Activated CD8-positive, alpha-beta memory T cell treated with anti-CD3 and anti-CD28 coated beads for 36 hours (primary cell): ENCODE measurements at regions not wholly inside any gene's neighbourhood (a gene's known extent, or its start where the extent isn't known, plus 50 kb on each side); places are given as distances from the start of the nearest gene placed in this dataset.

Experiments used
- CTCF ChIA-PET: fragments of 350-600 bp; sonication (Branson Sonifier 250); formaldehyde crosslinking; loops from one replicate; lab custom pipeline; 2021; ENCODE audit warnings: antibody characterized with exemption; lab: Charles Lee
- POLR2A ChIA-PET: fragments of 350-600 bp; sonication (Branson Sonifier 250); formaldehyde crosslinking; loops from one replicate; lab custom pipeline; 2021; ENCODE audit warnings: antibody characterized with exemption; lab: Charles Lee

DNA sequence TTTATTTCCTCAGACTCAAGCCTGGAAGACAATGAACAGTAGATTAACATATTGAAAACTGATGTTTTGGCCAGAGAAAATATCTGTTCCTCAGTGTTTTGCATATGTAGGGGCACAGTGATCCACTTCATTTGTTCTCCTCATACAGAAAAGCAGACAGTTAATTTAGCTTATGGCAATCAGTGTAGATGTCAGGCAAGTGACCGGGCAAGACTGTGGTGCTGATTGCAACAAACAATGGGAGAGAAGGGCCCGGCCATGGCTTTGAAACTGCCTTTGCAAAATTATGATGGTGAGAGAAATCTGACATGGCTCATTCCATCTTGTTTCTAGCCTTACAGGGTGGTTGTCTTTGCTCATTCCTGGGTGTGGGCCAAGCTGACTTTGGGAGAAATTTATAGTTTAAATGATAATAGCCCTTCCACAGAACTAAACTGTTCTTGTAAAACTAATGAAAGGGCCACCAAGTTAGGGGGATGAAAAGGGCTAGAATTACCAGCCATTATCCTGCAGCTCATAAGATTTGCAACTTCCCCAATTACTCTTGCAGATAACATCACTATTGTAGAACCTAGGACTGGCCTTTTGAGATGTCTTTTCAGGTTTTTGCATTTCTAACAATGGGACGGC, 220.3 kb downstream of the KTN1 start:
- CTCF ChIA-PET = no interaction called here
- POLR2A ChIA-PET = no interaction called here

DNA sequence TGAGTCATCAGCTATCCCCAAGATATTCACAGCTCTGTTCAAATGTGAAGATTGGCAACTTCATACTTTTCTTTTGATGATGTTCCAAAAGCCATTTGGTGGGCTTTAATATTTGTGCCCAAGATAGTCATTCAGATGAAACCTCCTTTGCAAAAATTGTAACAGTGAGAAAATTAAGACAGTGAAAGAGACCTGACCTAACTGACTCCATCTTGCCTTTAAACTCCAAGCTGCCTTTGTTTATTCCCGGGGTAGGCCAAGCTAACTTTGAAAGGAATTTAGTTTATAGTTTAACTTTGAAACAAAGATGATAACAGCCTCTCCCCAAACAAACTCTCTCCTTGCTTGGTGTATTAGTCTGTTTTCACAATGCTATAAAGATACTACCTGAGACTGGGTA, 221.1 kb downstream of the KTN1 start:
- ChIA-PET POLR2A (no interaction called here), CTCF (no interaction called here)

DNA sequence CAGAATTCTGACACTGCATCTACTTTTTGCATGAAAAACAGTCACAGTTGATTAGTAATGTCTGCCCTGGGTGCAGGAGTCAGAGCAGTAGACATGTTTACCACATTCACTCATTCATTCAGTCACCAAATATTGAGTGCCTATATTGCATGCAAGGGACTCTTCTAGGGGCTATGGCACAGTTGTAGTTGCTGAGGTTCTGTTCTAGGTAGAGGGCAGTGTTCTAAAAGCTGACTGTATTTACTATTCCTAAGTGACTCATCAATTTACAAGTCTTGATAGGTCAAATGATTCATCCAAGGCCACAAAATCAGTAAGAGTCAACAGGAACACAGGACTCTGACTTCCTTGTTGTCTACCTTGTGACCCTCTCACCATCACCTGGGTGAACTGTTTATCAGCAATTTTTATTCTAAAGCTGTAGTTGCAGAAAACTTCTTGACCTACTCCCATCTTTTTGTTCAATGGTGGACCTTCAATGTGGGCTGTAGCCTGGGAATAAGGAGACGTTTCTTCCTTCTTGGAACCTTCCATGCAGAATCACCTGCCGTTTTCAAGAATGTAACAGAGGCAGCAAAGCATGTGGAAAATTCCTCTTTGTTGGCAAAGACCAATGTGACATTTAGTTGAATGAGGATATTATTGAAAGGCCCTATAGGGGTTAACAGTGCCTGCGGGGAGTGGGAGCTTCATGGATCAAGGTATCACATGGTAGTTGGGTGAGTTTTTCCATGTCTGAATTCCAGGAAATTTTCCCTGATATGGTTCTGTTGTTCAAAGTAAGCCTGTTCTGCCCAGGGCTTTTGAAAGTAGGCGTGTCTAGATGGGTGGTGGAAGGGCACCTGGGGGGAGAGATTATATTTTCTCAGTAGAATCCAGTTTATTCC, 223.2 kb downstream of the KTN1 start:
- CTCF ChIA-PET = no interaction called here
- POLR2A ChIA-PET = no interaction called here

DNA sequence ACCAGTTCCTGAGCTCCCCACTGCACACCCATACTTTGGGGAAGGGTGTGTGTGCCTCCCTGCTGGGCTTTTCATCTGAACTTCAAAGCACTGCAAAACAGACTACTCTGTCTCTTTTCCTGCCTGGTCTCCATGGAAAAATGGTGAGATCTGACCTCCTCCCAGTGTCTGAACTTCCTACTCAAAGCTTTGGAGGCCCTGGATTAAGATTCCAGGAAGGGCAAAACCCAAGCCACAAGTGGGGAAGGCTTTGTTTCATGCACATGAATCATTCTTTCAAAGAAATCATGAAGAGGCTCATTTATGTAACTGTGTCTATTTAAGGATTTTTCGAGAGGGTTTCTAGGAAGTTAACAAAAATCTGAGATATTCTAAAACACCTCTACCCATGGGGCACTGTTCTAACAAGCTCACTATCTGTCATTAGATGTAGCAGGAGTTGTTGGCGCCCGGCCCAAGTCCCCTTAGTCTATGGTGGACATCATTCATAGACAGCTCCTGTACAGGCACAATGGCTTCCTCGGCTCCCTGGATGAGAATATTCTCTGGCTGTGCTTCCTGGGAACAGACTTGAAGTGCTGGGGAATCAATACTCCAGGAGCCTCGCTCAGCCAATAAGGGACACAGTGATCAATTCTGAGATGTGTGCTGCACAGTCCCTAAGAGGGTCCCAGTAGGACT, 224.0 kb downstream of the KTN1 start:
- CTCF ChIA-PET = no interaction called here
- POLR2A ChIA-PET = no interaction called here

DNA sequence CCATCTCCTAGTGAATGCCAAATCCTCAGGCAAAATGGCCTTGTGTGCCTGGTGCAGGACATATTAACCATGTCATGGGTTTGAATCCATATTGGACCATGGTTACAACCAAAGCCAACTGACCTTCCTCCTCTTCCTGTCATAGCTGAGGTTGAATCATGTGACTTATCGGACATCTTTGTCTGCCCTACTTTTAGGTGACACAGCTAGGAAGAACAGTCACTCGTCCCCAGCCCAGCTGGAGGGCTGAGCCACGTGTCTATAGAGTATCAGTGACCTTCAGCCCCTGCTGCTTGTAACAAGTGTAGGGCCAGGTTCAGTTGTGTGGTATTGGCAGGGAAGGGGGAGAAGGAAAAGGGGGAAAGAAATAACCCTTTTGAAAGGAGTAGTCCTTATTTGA, 225.2 kb downstream of the KTN1 start:
- CTCF ChIA-PET = no interaction called here
- POLR2A ChIA-PET = interaction anchor here (0.6 kb wide), 1 partner anchor 417 kb away, joined by 4 read pairs; no protein-coding TSS in a partner anchor

DNA sequence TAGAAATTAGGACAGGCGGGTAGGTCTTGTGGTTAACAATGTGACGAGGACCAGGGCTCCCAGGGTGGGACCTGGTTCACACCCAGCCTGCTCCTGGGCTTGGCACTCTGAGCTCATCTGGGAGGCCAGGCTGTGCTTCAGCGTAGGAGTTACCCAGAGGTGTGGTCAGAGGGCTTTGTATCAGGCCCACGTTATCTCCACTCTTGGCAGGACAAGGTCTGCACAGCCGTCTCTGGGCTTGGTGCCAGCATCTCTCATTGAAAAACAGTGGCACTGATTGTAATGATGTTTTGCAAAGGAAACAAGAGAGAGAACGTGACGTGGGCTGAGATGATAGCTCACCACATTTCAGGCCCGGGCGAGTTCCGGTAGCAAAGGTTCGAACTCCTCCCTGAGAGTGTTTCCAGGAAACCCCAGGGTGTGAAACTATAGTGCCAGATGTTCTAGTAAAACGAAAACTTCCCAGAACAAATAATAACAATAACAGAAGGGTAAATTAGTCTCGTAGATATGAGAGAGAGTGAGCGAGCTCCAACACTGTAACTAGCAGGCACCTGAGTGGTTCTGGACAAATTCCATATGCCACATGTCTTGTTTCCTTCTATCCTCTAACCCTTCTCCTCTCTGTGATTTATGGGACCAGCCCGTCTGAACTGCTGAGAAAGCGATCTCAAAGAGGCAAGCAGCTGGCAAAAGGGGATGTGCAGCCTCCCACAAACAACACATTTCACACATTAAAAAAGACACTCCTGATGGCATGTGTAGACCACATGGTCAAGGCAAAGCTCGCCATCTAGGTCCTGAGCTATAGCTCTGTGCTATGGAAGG, 227.3 kb downstream of the KTN1 start:
- CTCF ChIA-PET = no interaction called here
- POLR2A ChIA-PET = interaction anchor here (0.6 kb wide), 1 partner anchor 228 kb away, joined by 7 read pairs; no protein-coding TSS in a partner anchor

DNA sequence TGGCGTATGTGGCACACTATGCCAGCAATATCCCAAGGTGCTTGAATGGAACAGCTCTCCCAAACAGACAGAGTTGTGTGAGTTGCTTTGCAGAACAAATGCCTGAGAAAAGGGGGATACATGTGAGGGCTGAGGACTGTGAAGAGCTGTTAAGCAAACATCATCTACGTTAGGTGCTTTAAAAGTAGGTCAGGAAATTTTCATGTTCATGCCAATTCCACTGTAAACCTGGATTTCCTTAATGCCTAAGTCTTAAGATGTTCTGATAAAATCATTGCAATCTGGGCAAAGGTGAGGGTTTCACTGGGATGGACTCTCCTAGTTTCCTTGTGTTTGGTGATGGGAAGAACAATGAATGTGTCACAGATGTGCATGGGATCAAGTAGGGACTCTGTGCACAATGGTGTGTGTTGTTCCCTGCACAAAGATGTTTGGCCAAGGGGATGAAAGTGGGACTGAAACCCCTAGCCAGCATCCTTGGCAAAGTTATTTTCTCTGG, 227.9 kb downstream of the KTN1 start:
- ChIA-PET POLR2A (interaction anchor here (0.6 kb wide), 1 partner anchor 229 kb away, joined by 7 read pairs; no protein-coding TSS in a partner anchor), CTCF (no interaction called here)

DNA sequence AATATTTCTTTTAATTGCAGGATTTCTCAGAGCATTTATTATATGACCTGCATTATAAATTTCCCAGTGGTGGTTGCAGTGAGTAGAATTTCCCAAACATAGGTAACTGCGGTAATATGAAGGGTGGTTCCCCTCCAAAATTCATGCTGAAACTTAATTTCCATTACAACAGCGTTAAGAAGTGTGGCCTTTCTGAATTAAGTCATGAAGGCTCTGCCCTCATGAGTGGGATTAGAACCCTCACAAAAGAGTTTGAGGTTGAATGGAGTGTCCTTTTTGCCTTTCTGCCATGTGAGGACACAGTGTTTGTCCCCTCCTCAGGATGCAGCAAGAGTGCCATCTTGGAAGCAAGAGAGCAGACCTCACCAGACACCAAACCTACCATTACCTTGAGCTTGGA, 233.6 kb downstream of the KTN1 start:
- ChIA-PET CTCF (no interaction called here), POLR2A (interaction anchor here (0.5 kb wide), 1 partner anchor 1113 kb away, joined by 13 read pairs; no protein-coding TSS in a partner anchor)

DNA sequence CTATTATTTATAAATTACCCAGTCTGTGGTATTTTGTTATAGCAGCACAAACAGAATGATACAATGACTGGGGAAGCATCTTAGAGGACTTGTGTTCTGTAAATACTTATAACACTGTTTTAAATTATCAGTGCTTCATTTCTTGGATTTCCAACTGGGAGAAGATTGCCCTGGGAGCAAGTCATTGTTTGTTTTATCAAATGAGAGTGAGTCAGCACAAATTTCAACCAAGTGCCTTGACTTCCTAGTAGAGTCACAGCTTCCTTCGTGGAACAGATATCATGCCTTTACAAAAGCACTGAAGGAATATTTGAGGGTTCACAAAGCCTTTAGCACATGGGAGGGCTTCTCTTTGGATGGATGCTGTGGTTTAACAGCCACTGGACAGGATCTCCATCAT, 234.1 kb downstream of the KTN1 start:
- ChIA-PET CTCF (no interaction called here), POLR2A (interaction anchor here (0.5 kb wide), 1 partner anchor 1114 kb away, joined by 13 read pairs; no protein-coding TSS in a partner anchor)

DNA sequence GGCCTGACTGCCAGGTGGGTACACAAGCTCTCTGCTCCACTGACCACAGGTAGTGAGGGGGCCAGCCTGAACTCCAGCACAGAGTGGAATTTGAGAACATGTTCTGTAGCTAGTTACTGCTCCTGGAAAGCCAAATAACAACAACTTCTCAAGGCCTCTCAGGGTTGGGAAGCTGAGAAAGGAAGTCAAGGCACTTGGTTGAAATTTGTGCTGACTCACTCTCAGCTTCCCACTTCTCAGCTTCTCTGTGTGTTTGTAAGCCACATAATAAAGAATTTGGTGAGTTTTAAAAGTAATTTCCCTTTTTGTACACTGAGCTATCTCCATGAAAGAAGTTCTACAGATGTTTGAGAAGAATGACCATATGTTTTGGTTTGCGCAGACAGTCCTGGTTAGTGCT, 234.9 kb downstream of the KTN1 start:
- POLR2A ChIA-PET = no interaction called here
- CTCF ChIA-PET = no interaction called here

DNA sequence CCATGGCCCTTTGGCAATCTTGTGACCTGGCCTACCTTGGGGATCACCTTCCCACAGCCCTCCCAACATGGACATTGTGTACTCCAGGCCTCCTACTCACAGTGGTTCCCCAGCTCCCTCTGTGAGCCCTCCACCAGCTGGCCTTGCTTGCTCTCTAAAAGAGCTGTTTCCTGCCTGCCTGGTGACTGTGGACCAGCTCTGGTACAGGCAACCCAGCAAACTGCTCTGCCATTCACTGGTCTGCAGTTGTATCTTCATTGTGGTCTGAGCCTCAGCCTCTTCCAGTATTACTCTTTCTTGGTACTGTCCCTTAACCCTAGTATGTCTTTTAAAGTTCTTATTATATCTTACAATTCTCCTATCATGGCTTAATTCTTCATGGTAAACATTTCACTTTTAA, 236.2 kb downstream of the KTN1 start:
- ChIA-PET CTCF (no interaction called here), POLR2A (no interaction called here)

DNA sequence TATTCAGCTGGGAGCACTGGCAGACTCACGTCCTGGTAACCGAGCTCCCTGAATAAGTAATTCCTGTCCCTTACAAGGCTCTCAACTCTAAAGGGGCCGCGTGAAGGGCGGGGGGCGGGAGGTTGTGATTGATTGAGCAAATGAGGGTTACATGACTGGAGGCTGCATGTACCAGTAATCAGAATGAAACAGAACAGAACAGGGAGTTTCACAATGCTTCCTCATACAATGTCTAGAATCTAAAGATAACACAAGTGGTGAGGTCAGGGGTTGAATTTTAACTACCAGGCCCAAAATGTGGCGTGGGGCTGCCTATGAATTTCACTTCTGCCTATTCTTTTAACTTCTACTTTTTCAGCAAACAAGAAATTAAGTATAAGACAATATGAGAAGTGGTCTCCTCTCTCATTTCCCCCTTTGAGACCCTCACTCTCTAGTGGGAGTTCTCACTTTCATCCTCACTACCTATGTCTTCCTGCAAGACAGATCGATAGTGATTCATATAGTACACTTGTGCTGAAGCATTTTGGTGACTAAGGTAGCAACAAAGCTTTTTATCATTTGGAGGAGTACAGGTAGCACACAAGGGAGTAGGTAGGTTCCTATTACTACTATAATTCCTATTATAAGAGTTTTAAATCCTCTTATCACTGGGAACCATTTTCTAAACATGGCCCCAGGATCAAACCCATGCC, 239.8 kb downstream of the KTN1 start:
- ChIA-PET POLR2A (no interaction called here), CTCF (no interaction called here)

DNA sequence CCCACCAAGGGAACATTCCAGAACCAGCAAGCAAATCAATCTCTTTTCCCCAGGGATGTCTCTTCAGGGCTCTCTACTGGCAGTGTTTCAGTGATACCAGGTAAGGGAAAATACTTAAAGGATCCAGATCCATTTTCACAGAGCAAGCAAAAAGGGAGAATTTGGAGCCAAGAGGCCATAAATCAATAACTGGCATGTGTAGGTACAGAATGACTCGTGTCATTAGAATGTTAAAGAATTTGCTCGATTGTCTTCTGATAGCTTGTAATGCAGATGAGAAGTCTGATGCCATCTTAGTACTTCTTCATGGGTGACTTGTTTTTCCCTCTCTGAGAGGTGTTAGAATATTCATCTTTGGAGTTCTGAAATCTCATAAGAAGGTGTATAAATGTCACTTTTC, 242.9 kb downstream of the KTN1 start:
- ChIA-PET POLR2A (no interaction called here), CTCF (interaction anchor here (0.6 kb wide), 1 partner anchor 533 kb away, joined by 3 read pairs; no protein-coding TSS in a partner anchor)

DNA sequence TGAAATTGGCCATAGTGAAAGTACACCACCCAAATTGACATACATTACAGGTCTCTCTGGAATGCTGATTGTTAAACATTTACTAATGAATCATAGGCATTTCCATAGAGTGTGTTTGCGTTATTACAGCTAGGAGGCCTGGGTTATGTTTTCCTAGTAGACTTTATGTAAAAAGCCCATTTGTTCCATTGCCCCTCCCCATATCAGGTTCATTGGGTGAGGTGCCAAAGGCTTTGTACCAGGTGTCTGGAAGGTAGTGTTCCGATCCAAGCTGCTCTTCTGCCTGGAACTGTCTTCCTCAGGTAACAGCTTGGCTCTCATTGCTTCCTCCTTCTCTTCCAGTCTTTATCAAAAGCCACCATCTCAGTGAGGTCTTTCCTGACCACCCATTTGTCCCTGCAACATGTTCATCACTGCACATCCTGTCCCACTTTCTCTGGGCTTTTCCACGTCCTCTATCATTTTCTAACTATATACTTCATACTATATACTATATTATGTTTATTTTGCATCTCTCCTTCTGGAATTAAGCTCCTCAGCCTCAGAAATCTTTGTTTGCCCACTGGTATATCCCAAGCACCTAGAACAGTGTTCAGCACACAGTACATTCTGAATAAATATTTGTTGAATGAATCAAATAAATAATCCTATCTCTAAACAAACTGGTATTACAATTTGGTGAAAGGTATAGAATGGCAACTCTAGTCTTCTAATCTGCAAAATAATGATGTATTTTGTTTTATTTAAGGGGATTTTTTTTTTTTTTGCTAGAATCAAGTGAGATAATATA, 252.3 kb downstream of the KTN1 start:
- ChIA-PET POLR2A (no interaction called here), CTCF (interaction anchor here (1.2 kb wide), 1 partner anchor 10 kb away, joined by 3 read pairs; no protein-coding TSS in a partner anchor)

DNA sequence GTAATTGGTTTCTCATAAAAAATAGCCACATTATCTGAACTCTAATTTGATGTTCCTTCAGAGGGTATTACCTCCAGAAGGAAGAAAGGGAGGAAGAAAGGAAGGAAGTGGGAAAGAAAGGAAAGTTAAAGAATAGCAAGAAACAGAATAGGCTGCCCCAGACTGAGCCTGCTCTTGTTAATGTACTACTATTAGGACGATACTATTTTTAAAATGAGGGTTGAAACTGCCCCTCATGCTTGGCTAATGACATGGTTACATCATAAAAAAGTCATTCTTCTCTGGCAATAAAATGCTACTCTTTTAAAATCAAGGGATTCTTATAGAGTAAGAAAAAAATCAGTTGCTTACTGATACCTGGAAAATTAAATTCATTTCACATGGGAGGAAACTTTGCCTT, 253.0 kb downstream of the KTN1 start:
- ChIA-PET CTCF (interaction anchor here (0.6 to 1.2 kb wide), 2 partner anchors 10 to 742 kb away, joined by 3 read pairs; no protein-coding TSS in a partner anchor), POLR2A (no interaction called here)

DNA sequence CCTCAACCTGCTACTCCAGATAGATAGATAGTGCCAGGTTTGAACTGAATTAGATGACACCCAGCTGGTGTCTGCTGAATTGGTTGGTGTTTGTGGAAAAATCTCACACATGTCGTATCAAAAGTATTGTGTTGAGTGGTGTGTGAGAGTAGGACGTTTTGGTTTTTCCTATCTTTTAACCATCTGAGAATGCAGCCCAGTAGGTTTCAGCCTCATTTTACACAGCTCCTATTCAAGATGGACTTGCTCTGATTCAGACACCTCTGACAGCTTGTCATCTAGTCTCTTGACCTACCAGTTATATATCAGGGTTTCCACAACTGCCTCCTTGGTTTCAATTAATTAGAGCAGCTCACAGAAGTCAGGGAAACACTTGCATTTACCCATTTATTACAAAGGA, 254.4 kb downstream of the KTN1 start:
- ChIA-PET POLR2A (no interaction called here), CTCF (no interaction called here)

DNA sequence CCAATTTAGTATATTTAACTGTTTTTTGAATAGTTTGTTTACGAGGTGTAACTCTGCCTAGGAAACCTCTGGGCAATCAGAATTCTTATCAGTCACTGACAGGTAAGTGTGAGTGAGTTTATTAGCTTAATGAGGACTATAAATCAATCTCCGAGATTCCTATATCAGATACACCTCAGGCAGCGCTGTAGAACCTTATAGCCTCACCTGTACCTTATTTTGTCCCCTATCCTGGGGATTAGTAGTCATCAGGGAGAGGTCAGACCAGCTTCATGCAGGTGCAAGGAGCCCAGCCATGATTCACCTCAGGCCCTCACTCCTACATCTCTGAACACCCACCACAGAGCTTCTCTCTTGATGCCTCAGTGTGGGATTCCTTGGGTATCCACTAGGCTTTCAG, 256.0 kb downstream of the KTN1 start:
- POLR2A ChIA-PET = no interaction called here

DNA sequence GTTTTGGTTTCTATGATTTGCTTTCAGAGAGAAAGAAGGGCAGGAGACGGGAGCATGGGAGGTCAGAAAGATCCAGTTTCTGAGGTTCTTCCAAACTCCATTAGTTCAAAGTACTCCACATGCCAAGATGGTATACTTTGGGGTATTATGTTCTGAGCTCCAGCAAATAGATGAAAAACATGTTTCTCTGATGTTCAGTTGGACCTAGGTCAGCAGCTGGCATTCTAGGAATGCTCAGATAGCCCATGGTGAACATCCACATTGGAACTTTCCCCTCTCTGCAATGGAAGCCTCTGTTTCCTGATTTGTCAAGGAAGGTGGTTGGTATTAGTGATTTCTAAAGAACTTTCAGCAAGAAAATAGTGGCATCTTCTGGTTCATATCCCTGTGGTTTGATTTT, 257.5 kb downstream of the KTN1 start:
- POLR2A ChIA-PET = no interaction called here

More for the DNA sequence above, 256.0 kb downstream of the KTN1 start:
- CTCF ChIA-PET = no interaction called here

More for the DNA sequence above, 257.5 kb downstream of the KTN1 start:
- CTCF ChIA-PET = no interaction called here
